PC-9 (cell line): ENCODE measurements at regions not wholly inside any gene's neighbourhood (a gene's known extent, or its start where the extent isn't known, plus 50 kb on each side); places are given as distances from the start of the nearest gene placed in this dataset.

Experiments
- CTCF ChIP-seq: fragments of 200-600 bp; sonication (generic); conservative IDR thresholded peaks from 2 replicates; pipeline ENCODE4 v1.6.1; 2017; ENCODE audit warnings: mixed run types, antibody characterized with exemption, mild to moderate bottlenecking, moderate library complexity
- EZH2 ChIP-seq: fragments of 200-600 bp; sonication (generic); IDR thresholded peaks from 2 replicates; pipeline ENCODE4 v1.8.0; 2017; ENCODE audit warnings: antibody characterized with exemption, low read depth

GRCh38 chr10:52568309-52568708 is 204.3 kb downstream of the MBL2 start:
- TF ChIP-seq CTCF (no peak), EZH2 (no peak)
